DND-41 (cell line): ENCODE measurements at regions not wholly inside any gene's neighbourhood (a gene's known extent, or its start where the extent isn't known, plus 50 kb on each side); places are given as distances from the start of the nearest gene placed in this dataset.

Experiments
- ATAC-seq: fragments of 200-7000 bp; cut with Tn5 transposase; 3 replicates; pipeline ENCODE4 v1.9.1; 2021; ENCODE audit warnings: low read depth; ENCODE audit not compliant: insufficient read depth
- DNase-seq: peaks from one replicate; pipeline ENCODE4 v3.0.0-alpha.2; 2020
- H2AFZ ChIP-seq: 2 replicates; pipeline ENCODE4 v1.6.0; 2012; ENCODE audit warnings: low read depth, low read length
- H3K27ac ChIP-seq: 2 replicates; pipeline ENCODE4 v1.5.1; 2012; ENCODE audit warnings: low read length, inconsistent platforms
- H3K27me3 ChIP-seq: fragments of 200-600 bp; sonication (generic); 2 replicates; pipeline ENCODE4 v1.6.0; 2012; ENCODE audit warnings: low read length, mild to moderate bottlenecking, inconsistent platforms; ENCODE audit not compliant: insufficient read depth, poor library complexity
- H3K36me3 ChIP-seq: 2 replicates; pipeline ENCODE4 v1.5.1; 2012; ENCODE audit warnings: low read length, inconsistent platforms; ENCODE audit not compliant: insufficient read depth
- H3K4me1 ChIP-seq: 2 replicates; pipeline ENCODE4 v1.5.1; 2012; ENCODE audit warnings: mild to moderate bottlenecking, low read length; ENCODE audit not compliant: insufficient read depth
- H3K4me2 ChIP-seq: 2 replicates; pipeline ENCODE4 v1.6.0; 2012; ENCODE audit warnings: mild to moderate bottlenecking, moderate library complexity, low read length, inconsistent platforms; ENCODE audit not compliant: insufficient read depth
- H3K4me3 ChIP-seq, 2 experiments: fragments of 200-600 bp in 1 of 2; shearing (Covaris generic) in 1 of 2; 2 replicates each; pipeline ENCODE4 v1.5.1; 2012 to 2016; ENCODE audit warnings: inconsistent platforms in 2 of 2, low read length in 2 of 2, mild to moderate bottlenecking in 2 of 2, low read depth in 1 of 2, moderate library complexity in 1 of 2
- H3K79me2 ChIP-seq: 2 replicates; pipeline ENCODE4 v1.6.0; 2012; ENCODE audit warnings: low read length, inconsistent platforms; ENCODE audit not compliant: insufficient read depth
- H3K9ac ChIP-seq: 2 replicates; pipeline ENCODE4 v1.6.0; 2012; ENCODE audit warnings: low read depth, mild to moderate bottlenecking, inconsistent platforms, low read length, moderate library complexity
- H3K9me3 ChIP-seq: 2 replicates; pipeline ENCODE4 v1.5.1; 2012; ENCODE audit warnings: low read length, moderate library complexity, mild to moderate bottlenecking, inconsistent platforms; ENCODE audit not compliant: insufficient read depth, severe bottlenecking
- H4K20me1 ChIP-seq: 2 replicates; pipeline ENCODE4 v1.6.0; 2012; ENCODE audit warnings: low read length; ENCODE audit not compliant: insufficient read depth
- EZH2 ChIP-seq: IDR thresholded peaks from 3 replicates; pipeline ENCODE4 v1.6.1; 2012; ENCODE audit warnings: borderline replicate concordance, low read depth, mild to moderate bottlenecking, moderate library complexity, low read length, inconsistent platforms; ENCODE audit not compliant: severe bottlenecking
- TF ChIP-seq, protein P1 (sequence below): IDR thresholded peaks from 2 replicates; pipeline ENCODE4 v1.5.1; 2012; ENCODE audit warnings: borderline replicate concordance, low read length, moderate library complexity, mild to moderate bottlenecking; ENCODE audit not compliant: poor library complexity, severe bottlenecking; ENCODE audit errors: extremely low read depth

DNA sequence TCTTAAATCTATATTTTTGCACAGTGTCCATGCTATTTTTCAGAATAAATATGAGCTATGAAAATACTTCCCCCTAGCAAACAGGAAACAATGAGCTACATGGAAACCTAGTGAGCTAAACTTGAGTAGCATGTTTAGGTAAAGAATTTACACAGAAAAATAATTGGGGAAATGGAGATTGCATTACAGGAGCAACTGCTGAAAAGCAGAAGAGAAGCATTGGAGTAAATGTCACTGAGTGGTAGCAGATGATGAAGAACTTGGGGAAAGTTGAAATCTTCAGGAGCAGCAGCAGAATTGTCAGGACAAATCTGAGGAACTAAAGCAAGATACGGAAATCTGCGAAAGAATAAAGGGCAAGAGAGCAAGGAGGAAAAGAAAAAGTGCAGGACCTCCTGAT lies 610.3 kb downstream of the TLE1 start:
- DNase-seq (no peak), ATAC-seq (no peak)
- Histone ChIP-seq H2AFZ (no peak overlapping the region), H4K20me1 (no peaks in the 10 kb centered on the region), H3K9ac (no peak overlapping the region), H3K4me1 (no peaks in the 10 kb centered on the region), H3K36me3 (no peaks in the 10 kb centered on the region), H3K9me3 (no peaks in the 10 kb centered on the region), H3K79me2 (no peaks in the 10 kb centered on the region), H3K4me2 (no peak overlapping the region), H3K4me3 (no peak overlapping the region), H3K27me3 (no peaks in the 10 kb centered on the region), H3K27ac (no peak overlapping the region)
- no peak for TF ChIP-seq EZH2
- TF ChIP-seq, protein P1, sequence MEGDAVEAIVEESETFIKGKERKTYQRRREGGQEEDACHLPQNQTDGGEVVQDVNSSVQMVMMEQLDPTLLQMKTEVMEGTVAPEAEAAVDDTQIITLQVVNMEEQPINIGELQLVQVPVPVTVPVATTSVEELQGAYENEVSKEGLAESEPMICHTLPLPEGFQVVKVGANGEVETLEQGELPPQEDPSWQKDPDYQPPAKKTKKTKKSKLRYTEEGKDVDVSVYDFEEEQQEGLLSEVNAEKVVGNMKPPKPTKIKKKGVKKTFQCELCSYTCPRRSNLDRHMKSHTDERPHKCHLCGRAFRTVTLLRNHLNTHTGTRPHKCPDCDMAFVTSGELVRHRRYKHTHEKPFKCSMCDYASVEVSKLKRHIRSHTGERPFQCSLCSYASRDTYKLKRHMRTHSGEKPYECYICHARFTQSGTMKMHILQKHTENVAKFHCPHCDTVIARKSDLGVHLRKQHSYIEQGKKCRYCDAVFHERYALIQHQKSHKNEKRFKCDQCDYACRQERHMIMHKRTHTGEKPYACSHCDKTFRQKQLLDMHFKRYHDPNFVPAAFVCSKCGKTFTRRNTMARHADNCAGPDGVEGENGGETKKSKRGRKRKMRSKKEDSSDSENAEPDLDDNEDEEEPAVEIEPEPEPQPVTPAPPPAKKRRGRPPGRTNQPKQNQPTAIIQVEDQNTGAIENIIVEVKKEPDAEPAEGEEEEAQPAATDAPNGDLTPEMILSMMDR, result no peak

DNA sequence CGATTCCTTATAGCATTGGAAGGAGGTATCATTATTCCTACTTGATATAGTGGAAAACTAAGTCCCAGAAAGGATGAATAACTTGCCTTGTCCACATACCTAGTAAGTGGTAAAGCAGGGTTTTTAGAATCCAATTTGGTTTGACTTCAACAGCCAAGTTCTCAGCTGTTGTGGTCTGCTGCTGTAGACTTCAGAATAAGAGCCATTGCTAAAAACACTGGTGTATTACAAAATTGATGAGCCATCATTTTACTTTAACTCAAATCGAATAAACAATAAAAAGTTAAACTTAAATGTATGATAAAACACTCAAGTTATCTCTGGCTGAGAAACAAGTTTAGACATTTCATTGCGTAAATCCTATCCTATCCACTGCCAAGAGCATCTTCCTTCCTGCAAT lies 610.8 kb downstream of the TLE1 start:
- H2AFZ ChIP-seq, result no peak overlapping the region
- no peak overlapping the region for H3K27ac ChIP-seq
- TF ChIP-seq EZH2, result no peak
- TF ChIP-seq, protein P1, result no peak
- H3K9ac ChIP-seq, result no peak overlapping the region
- no peaks in the 10 kb centered on the region for H3K36me3 ChIP-seq
- no peak for DNase-seq
- no peak overlapping the region for H3K4me3 ChIP-seq
- H3K9me3 ChIP-seq, result no peaks in the 10 kb centered on the region
- ATAC-seq, result no peak
- no peak overlapping the region for H3K4me2 ChIP-seq
- H3K79me2 ChIP-seq, result no peaks in the 10 kb centered on the region
- no peaks in the 10 kb centered on the region for H4K20me1 ChIP-seq
- no peaks in the 10 kb centered on the region for H3K4me1 ChIP-seq
- no peaks in the 10 kb centered on the region for H3K27me3 ChIP-seq

DNA sequence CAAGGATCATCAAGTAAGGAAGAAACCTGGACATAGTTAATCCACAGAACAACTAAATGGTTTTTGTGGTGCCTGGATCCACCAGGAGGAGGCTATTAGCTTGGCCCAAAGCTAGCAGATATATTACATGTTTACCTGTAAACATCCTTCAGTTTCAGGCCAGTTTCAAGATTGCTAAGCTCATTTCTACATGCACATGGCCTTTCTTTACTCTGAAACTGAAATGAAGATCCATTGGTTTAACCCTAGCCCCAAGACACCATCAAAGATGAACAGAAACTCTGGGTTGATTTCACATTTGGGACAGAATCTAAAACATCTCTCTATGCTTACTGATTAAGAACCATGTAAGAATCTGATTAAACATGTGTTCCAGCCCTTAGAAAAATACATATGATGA lies 611.8 kb downstream of the TLE1 start:
- Histone ChIP-seq H3K9ac (no peak overlapping the region), H4K20me1 (no peaks in the 10 kb centered on the region), H3K4me2 (no peak overlapping the region), H3K9me3 (no peaks in the 10 kb centered on the region), H2AFZ (no peak overlapping the region), H3K27me3 (no peaks in the 10 kb centered on the region), H3K4me3 (no peak overlapping the region), H3K27ac (no peak overlapping the region), H3K4me1 (no peaks in the 10 kb centered on the region), H3K79me2 (no peaks in the 10 kb centered on the region), H3K36me3 (no peaks in the 10 kb centered on the region)
- TF ChIP-seq EZH2, result no peak
- TF ChIP-seq, protein P1, result no peak
- no peak for ATAC-seq
- no peak for DNase-seq

DNA sequence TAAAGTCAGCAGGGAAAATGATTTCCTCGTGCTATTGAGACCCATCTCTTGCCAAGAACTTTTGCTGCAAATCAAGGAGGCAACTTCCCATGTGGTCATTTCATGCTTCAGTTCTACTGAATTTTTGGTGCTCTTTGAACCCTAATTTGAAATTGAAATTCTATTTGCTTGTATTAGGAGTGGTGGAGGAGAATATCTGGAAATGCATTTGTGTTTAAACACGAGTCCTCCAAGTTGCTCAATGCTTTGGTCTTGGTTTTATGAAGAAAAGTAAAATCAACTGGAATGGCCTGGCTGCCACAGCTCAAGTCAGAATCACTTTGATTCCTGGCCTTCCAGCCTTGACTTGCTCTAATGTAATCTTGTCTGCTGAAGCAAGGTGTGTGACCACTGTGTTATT lies 613.2 kb downstream of the TLE1 start:
- Histone ChIP-seq H3K79me2 (no peaks in the 10 kb centered on the region), H3K4me3 (no peak overlapping the region), H3K27ac (no peak overlapping the region), H3K27me3 (no peaks in the 10 kb centered on the region), H4K20me1 (no peaks in the 10 kb centered on the region), H2AFZ (peak overlapping the region; percentile 43; the same call in 1 of the 2 replicates), H3K4me2 (no peak overlapping the region), H3K9me3 (no peaks in the 10 kb centered on the region), H3K4me1 (no peaks in the 10 kb centered on the region), H3K36me3 (no peaks in the 10 kb centered on the region), H3K9ac (no peak overlapping the region)
- no peak for DNase-seq
- ATAC-seq, result no peak
- TF ChIP-seq EZH2, result no peak
- TF ChIP-seq, protein P1, result no peak
